GM12878 (cell line): ENCODE measurements at regions not wholly inside any gene's neighbourhood (a gene's known extent, or its start where the extent isn't known, plus 50 kb on each side); places are given as distances from the start of the nearest gene placed in this dataset.

Source experiments
- CBFB ChIP-seq: IDR thresholded peaks from 2 replicates; pipeline ENCODE4 v1.6.1; 2016; ENCODE audit warnings: antibody characterized with exemption, low read depth
- CEBPB ChIP-seq, 2 experiments: fragments of 150-350 bp in 1 of 2; IDR thresholded peaks; 2 replicates each; pipeline ENCODE4 v1.6.1; 2012 to 2014; ENCODE audit warnings: low read depth in 2 of 2, low read length in 2 of 2, borderline replicate concordance in 1 of 2, inconsistent platforms in 1 of 2
- HDAC2 ChIP-seq: fragments of 200-600 bp; sonication (generic); IDR thresholded peaks from 2 replicates; pipeline ENCODE4 v1.6.1; 2017
- JUND ChIP-seq: IDR thresholded peaks from 2 replicates; pipeline ENCODE4 v1.6.1; 2012; ENCODE audit warnings: low read depth, mild to moderate bottlenecking, low read length, improper control_type of control experiment, moderate library complexity
- MYC ChIP-seq: IDR thresholded peaks from 2 replicates; pipeline ENCODE4 v1.6.1; 2011; ENCODE audit warnings: mild to moderate bottlenecking, low read length, moderate library complexity, inconsistent platforms; ENCODE audit not compliant: insufficient read depth, insufficient replicate concordance, insufficient read length, severe bottlenecking
- NR2C2 ChIP-seq: IDR thresholded peaks from 2 replicates; pipeline ENCODE4 v1.6.1; 2011; ENCODE audit warnings: borderline replicate concordance, low read depth; ENCODE audit not compliant: control insufficient read depth, insufficient read length
- POLR2A ChIP-seq: IDR thresholded peaks from 2 replicates; pipeline ENCODE4 v1.6.1; 2011; ENCODE audit warnings: low read depth, mild to moderate bottlenecking, low read length
- RCOR1 ChIP-seq: conservative IDR thresholded peaks from 2 replicates; pipeline ENCODE4 v1.6.1; 2012; ENCODE audit warnings: low read depth, low read length, improper control_type of control experiment
- SPI1 ChIP-seq: IDR thresholded peaks from 2 replicates; pipeline ENCODE4 v1.6.1; 2011; ENCODE audit warnings: low read depth, mild to moderate bottlenecking, low read length, moderate library complexity, borderline replicate concordance; ENCODE audit not compliant: insufficient read depth
- YY1 ChIP-seq: IDR thresholded peaks from 2 replicates; pipeline ENCODE4 v1.6.1; 2011; ENCODE audit warnings: low read depth, mild to moderate bottlenecking, low read length
- ZBTB33 ChIP-seq: fragments of 450-650 bp; IDR thresholded peaks from 2 replicates; pipeline ENCODE4 v1.6.1; 2017; ENCODE audit warnings: mild to moderate bottlenecking
- TF ChIP-seq, protein P1 (sequence below), 3 experiments: IDR thresholded peaks in 2 of 3; conservative IDR thresholded peaks in 1 of 3; 2 replicates each; pipeline ENCODE4 v1.5.1; 2011; ENCODE audit warnings: low read depth in 3 of 3, low read length in 3 of 3, mild to moderate bottlenecking in 3 of 3, control low read depth in 2 of 3, moderate library complexity in 2 of 3, inconsistent platforms in 1 of 3, mixed read lengths in 1 of 3; ENCODE audit not compliant: control insufficient read depth in 2 of 3, insufficient read depth in 1 of 3; ENCODE audit errors: extremely low read depth in 1 of 3

DNA sequence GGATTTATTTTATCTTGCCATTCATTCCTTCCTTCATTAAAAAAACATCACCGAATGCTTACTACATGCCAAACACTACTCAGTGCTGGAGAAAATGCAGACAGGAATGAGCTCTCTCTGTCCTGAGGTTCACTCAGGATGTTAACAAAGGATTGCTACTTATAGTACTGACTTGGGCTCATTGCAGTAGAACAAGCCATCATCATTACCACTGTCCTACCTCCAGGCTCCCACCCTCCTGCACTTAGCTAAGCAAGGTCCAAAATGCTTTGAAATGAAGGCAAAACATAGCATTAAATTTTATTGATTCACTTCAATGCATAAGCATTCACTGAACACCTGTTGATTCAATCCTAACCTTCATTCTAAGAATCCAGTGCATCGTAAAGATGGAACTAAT, 159.8 kb upstream of the RADX start:
- TF ChIP-seq HDAC2 = no peak
- TF ChIP-seq SPI1 = no peak
- TF ChIP-seq JUND = no peak
- TF ChIP-seq CEBPB (IDR thresholded peaks at IDR 0.05; ENCODE audit: borderline replicate concordance in 1 of 2, low read depth in 2 of 2, low read length in 2 of 2) = no peak
- TF ChIP-seq RCOR1 = no peak
- TF ChIP-seq, protein P1, sequence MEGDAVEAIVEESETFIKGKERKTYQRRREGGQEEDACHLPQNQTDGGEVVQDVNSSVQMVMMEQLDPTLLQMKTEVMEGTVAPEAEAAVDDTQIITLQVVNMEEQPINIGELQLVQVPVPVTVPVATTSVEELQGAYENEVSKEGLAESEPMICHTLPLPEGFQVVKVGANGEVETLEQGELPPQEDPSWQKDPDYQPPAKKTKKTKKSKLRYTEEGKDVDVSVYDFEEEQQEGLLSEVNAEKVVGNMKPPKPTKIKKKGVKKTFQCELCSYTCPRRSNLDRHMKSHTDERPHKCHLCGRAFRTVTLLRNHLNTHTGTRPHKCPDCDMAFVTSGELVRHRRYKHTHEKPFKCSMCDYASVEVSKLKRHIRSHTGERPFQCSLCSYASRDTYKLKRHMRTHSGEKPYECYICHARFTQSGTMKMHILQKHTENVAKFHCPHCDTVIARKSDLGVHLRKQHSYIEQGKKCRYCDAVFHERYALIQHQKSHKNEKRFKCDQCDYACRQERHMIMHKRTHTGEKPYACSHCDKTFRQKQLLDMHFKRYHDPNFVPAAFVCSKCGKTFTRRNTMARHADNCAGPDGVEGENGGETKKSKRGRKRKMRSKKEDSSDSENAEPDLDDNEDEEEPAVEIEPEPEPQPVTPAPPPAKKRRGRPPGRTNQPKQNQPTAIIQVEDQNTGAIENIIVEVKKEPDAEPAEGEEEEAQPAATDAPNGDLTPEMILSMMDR (IDR thresholded peaks at IDR 0.05 in 2 of 3, conservative IDR thresholded peaks at IDR 0.05 in 1 of 3; ENCODE audit: control insufficient read depth in 2 of 3, extremely low read depth in 1 of 3, insufficient read depth in 1 of 3, low read depth in 3 of 3, low read length in 3 of 3) = no peak
- TF ChIP-seq ZBTB33 = no peak
- no peak for TF ChIP-seq MYC
- no peak for TF ChIP-seq YY1
- no peak for TF ChIP-seq CBFB
- TF ChIP-seq NR2C2 = no peak
- TF ChIP-seq POLR2A = no peak
